Coronary artery (tissue), 2 donors: ENCODE measurements at regions not wholly inside any gene's neighbourhood (a gene's known extent, or its start where the extent isn't known, plus 50 kb on each side); places are given as distances from the start of the nearest gene placed in this dataset.

Experiments
- DNase-seq: peaks from one replicate; pipeline ENCODE4 v3.0.0-alpha.2; 2017; ENCODE audit warnings: low spot score
- H3K27ac ChIP-seq, 2 donors: fragments of 200-600 bp; sonication (generic); one replicate each; pipeline ENCODE4 v1.5.1; 2016 to 2019
- H3K4me3 ChIP-seq: fragments of 200-600 bp; sonication (generic); 2 replicates; pipeline ENCODE4 v1.5.1; 2016; ENCODE audit warnings: mild to moderate bottlenecking, moderate library complexity
- CTCF ChIP-seq: fragments of 200-600 bp; sonication (generic); IDR thresholded peaks from one replicate; pipeline ENCODE4 v1.5.1; 2019; ENCODE audit warnings: antibody characterized with exemption

DNA sequence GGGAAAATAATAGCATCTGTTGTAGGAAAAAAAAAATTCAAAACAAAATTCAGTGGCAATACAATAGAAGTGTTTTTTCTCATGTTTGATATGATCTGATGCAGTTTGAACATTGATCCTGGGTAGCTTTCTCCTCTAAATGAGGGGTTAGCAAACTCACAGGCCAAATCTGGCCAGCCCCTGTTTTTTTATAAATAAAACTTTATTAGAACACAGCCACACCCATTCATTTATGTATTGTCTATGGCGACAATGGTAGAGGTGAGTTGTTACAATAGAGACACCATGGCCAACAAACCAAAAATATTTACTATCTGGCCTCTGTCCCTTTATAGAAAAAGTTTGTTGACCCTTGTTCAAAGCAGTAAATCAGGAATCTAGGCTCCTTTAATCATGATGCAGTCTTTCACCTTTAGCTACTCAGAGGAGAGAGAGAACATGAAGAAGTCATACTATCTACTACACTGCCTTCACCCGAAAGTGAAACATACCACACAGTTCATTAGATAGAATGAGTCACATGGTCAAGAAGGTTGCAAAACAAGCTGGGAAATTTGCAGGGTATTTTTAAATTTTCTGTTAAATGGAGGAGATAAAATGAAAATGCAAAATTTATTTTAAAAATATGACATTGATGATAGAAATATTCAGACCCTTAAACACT lies 186.6 kb upstream of the MAOA start:
- no peak for TF ChIP-seq CTCF
- H3K4me3 ChIP-seq = no peak overlapping the region
- DNase-seq = no peak
- no peak overlapping the region for H3K27ac ChIP-seq

DNA sequence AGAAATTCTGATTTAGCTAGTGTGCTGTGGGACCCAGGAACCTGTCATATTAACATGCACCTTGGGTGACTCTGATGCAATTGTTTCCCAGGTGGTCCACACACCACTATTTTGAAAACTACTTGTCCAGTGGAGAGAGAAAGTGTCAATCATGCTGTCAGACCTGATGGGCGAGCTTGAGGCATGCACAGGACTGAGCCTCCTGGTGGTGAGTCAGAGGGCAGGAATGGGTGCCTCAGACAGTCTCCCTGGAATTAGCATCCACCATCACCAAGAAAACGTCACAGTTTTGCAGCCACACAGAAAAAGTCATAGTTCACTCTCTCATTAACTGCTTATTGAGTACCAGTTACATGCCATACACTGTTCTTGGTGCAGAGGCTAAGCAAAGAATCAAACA lies 181.8 kb upstream of the MAOA start:
- Histone ChIP-seq H3K27ac (no peak overlapping the region), H3K4me3 (no peak overlapping the region)
- no peak for TF ChIP-seq CTCF
- DNase-seq = no peak

DNA sequence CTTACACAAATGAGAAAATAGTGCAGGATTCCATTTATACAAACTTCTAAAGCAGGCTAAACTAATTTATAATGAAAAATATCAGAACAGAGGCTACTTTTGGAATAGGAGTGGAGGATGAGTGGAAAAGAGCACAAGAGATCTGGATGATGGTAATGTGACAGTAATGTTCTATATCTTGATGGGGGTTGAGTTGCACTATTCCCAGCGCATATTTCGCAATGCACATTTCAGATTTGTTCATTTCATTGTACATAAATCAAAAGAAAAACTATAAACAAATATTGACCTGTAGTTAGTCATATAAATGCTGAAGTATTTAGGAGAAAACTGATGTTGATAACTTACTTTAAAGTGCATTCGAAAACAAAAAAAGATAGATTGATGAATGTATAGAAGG lies 177.0 kb upstream of the MAOA start:
- DNase-seq = no peak
- H3K4me3 ChIP-seq = no peak overlapping the region
- no peak for TF ChIP-seq CTCF
- no peak overlapping the region for H3K27ac ChIP-seq

- DNase-seq = no peak
- no peak for TF ChIP-seq CTCF
These were observed 176.2 kb upstream of the MAOA start for GRCh38 chrX:43479850-43480249.

DNA sequence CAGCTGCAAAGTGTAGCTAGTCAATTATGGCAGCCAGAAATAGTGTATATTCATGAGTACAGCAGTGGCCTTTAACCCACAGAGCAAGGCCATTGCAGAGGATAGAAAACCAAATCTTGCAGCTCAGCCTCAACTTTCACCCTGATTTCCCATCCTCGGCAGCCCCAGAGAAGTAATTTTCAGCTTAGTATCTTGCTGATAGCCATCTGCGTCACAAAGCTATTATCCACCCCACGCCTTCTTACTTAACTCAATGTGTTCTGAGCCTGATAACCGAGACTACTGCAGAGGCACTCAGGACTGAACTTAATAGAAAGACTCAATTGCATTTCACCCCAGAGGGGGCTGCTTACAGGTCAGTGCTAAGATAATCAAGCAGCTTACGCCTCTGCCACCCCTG lies 174.5 kb upstream of the MAOA start:
- H3K4me3 ChIP-seq = no peak overlapping the region
- H3K27ac ChIP-seq = no peak overlapping the region
- no peak for DNase-seq
- TF ChIP-seq CTCF = no peak

More at GRCh38 chrX:43479850-43480249, 176.2 kb upstream of the MAOA start:
- Histone ChIP-seq H3K27ac (no peak overlapping the region), H3K4me3 (no peak overlapping the region)

DNA sequence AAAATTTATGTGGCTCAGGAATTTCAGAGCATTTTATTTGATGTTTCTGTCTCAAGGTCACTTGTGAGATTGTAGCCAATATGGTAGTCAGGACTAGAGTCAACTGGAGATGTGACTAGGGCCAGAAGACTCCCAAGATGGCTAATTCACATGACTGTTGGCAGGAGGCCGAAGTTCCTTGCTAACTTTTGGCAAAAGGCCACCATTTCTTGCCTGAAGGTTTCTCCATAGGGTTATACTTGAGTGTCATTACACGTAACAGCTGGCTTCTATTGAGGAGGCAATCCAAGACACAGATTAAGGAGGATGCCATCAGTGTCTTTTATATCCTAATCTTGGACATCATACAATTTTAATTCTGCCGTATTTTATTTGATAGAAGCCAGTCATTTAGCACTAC lies 162.3 kb upstream of the MAOA start:
- Histone ChIP-seq H3K27ac (no peak overlapping the region), H3K4me3 (no peak overlapping the region)
- no peak for DNase-seq
- no peak for TF ChIP-seq CTCF

GRCh38 chrX:43500246-43500645 lies 155.9 kb upstream of the MAOA start:
- H3K27ac ChIP-seq = no peak overlapping the region
- H3K4me3 ChIP-seq = no peak overlapping the region
- no peak for DNase-seq
- no peak for TF ChIP-seq CTCF
